NOMO-1 (cell line): ENCODE measurements at regions not wholly inside any gene's neighbourhood (a gene's known extent, or its start where the extent isn't known, plus 50 kb on each side); places are given as distances from the start of the nearest gene placed in this dataset.

Experiments
- DNase-seq, 2 experiments: peaks; one replicate each; lab custom pipeline; 2025; ENCODE audit not compliant: unreplicated experiment in 2 of 2; lab: John Stamatoyannopoulos, UW

DNA sequence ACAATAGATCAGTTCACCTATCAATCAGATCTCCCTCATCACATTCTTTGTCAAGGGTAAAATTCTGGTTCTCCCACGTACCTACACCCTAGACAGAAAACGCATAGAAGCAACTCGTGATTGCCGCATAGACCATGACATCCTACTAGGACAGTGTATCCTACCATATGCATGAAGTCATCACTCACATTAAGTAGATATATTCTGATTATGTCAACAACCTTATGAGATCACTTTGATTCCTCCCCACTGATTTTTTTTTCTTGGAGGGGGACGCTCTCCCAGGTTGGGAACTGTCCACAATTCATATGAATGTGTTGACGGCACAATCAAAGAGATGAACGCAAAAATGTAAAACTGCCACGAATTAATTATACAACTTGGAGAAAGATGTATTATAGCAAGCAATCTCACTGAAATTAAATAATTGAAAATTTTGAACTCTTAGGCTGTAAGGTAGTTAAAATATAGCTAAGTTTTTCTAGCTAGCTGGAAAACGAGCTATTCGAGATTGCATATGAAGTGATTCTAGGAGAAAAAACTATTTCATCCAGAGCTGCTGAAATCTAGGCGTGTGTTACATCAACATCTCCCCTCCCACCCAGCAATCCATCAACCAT lies 82.5 kb upstream of the CCDC28A start:
- DNase-seq: no peak

GRCh38 chr6:138691595-138692057 lies 81.9 kb upstream of the CCDC28A start:
- no peak for DNase-seq

DNA sequence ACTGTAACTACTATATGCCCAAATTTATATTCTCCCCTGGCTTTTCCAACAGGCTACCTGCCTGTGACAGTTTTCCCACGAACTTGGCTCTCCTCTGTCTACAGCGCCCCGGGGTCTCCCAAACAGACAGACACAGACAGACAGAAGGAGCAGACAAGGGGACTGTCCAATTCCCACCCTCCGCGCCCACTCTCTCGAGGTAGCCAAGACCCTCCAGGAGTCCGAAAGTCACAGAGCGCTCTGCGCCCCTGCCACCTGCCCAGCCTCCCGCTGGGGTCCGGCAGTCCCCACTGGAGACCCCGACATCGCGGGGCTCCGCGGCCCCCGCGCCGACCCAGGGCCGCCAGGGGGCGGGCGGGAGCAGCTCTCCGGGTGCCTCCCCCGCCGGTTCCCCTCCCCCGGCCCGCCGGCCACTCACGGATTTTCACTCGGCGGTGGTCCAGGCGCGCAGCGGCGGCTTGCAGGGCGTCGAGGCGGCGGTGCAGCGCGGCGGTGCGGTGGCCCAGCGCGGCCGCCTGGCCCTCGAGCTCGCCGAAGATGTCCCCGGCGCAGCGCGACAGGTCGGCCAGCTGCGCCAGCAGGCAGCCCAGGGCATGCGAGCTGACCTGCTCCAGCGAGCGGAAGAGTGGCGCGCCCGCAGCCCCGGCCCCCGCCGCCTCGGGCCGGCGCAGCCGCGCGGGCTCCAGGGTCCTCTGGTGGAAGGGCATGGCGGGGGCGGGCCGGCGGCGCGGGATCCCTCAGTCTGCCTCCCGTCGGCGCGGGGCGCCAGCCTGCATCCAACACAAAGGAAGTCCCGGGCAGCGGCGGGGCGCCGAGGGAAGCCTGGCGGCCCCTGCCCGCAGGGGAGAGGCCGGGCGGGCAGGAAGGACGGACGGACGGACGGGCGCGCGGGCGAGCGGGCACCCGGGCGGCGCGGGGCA lies 81.3 kb upstream of the CCDC28A start:
- peak; percentile 31 to 51 for DNase-seq

DNA sequence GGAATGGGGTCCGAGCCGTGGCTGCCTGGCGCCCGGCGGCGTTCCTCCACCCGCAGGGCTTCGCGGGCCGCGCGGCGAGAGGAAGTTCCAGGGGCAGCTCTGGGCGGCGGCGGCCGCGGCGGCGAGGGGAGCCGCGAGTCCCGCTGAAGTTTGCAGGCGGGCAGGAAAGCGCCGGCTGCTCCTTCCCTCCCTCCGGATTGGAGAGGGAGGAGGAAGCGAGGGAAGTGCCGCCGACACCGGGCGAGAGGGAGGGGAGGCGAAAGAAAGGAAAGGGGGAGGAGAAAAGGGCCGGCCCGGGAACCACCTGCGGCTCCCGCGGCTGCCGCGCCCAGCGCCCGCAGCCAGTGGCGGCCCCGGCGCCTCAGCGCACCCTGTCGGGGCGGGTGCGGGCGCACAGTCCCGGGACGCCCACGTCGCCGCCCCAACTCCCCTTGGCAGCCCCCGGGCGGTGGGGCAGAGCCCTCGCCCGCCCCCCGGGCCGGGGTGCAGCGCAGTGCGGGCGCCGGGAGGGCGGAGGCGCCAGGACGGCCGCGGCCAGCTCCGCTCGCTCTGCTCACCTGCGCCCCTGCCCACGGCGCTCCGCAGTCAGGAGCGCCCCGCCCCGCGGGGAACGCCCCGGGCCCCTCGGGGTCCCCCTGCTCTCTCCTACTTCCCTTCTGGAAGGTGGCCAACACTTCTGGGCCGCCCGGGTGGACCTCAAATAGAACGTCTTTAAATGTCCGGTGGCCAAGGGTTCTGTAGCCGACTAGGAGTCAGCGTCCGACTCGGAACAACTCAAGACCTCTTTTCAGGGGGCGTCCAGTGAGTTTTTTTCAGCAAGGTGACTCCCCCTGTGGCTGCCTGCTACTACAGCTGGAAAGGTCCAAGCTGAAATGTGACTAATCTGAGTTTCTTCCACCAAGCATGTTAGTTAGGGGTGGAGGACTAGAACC lies 80.3 kb upstream of the CCDC28A start:
- DNase-seq: peak; percentile 31 to 63

DNA sequence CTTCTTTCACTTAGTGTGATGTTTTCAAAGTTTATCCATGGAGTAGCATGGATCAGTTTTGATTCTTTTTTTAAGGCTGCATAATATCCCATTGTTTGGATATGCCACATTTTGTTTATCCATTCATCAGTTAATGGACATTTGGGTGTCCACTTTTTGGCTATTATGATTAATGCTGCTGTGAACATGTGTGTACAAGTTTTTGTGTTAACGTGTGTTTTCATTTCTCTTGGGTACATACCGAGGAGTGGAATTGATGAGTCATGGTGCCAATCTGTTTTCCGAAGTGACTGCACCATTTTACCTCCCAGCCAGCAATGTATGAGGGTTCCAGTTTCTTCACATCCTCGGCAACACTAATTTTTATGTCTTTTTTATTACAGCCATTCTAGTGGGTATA lies 78.4 kb upstream of the CCDC28A start:
- DNase-seq: no peak

- DNase-seq: no peak
Observed at GRCh38 chr6:138714493-138714892, 59.1 kb upstream of the CCDC28A start.

DNA sequence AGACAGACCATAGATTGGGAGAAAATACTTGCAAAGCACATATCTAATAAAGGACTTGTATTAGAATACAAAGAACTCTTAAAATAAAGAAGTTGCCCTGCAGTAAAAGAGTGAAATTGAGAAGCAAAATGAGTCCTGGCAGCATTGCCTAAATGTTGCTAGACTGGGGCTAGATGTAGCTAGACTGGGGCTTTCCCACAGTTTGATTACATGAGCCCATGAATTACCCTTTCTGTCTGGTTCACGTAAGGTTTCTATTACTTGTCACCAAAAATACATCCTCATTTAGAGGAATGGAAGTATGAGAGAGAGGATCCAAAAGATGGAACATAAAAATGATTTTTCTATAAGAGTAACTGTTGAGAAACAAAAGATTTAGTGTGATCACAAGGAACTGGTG lies 57.6 kb upstream of the CCDC28A start:
- DNase-seq: no peak

- DNase-seq: no peak
Observed at GRCh38 chr6:138716971-138717665, 56.5 kb upstream of the CCDC28A start.

GRCh38 chr6:138719011-138719635 lies 54.4 kb upstream of the CCDC28A start:
- peak in 1 of 2 experiments; percentile 19 for DNase-seq

DNA sequence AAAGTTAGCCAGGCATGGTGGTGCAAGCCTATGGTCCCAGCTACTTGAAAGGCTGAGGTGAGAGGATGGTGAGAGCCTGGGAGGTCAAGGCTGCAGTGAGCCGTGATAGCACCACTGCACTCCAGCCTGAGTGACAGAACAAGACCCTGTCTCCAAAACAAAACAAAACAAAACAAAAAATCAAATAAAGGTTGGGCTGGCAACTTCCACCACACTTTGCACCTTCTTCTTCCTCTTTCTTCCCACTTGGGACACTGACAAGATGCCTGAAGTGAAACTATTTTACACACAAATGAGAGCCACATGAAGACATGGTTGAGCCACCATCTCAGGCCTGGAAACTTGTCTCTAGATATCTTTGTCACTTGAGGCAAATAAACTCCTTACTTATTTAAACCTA lies 53.8 kb upstream of the CCDC28A start:
- peak; percentile 24 to 75 for DNase-seq

DNA sequence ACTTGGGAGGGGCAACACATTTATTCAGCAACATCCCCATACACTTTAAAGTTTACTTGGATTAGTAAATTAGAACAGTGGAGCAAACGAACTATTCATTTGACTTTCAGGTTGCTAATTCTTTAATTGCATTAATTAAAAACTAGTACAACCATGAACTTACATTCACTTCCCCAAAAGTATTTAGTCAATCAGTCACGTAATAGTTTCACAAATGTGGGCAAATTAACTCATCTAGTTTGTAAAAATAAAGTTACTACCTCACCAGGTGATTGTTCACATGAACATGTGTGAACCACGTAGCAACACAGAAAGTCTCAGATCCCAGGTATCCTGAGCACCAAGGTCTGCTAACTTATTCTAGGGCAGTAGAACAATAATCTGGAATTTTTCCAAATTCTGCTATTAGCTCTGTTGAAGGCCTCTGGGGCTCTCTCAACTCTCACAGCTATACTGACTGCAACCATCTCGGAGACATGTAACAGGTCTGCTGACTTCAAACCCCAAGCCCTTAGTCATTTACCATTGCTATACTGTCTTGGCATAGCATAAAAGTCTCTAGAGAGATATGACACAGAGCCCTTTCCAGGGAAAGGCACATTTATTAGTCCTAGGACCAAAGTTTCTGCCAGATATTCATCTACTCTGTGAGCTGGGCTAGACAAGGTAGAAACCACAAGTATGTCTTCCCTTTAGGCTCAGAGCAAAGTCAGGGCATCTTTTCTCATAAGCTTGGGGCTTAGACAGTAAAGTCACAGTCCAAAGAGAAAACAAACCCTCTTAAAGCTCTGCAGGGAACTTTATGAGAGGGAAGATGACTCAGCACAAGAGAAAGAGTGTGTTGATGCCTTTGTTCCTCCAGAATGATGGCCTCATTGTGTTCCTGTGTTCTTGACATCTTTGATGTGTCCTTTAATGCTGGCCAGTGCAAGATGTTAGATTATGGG lies 50.9 kb upstream of the CCDC28A start:
- peak in 1 of 2 experiments; percentile 44 for DNase-seq
